Amygdala (tissue), 56 donors: ENCODE measurements at regions not wholly inside any gene's neighbourhood (a gene's known extent, or its start where the extent isn't known, plus 50 kb on each side); places are given as distances from the start of the nearest gene placed in this dataset.

Experiments used
- DNase-seq, 56 donors: peaks; one replicate each; lab custom pipeline; 2025; lab: John Stamatoyannopoulos, UW

GRCh38 chr12:90174198-90174510 lies 465.5 kb upstream of the ATP2B1 start:
- peak in 2 of 56 donors; percentile 5 to 16 for DNase-seq

- DNase-seq, result no peak
Measured at GRCh38 chr12:90173499-90174197, 465.0 kb upstream of the ATP2B1 start.

GRCh38 chr12:90172524-90172923 lies 463.9 kb upstream of the ATP2B1 start:
- DNase-seq, result no peak

- DNase-seq, result no peak
Measured at GRCh38 chr12:90170740-90171139, 462.1 kb upstream of the ATP2B1 start.

- DNase-seq, result no peak
Measured at GRCh38 chr12:90167518-90168208, 459.0 kb upstream of the ATP2B1 start.

- no peak for DNase-seq
Measured at GRCh38 chr12:90166671-90167070, 458.0 kb upstream of the ATP2B1 start.

GRCh38 chr12:90166012-90166411 lies 457.4 kb upstream of the ATP2B1 start:
- peak in 1 of 56 donors; percentile 16 for DNase-seq

GRCh38 chr12:90163975-90164374 lies 455.3 kb upstream of the ATP2B1 start:
- DNase-seq, result no peak

- no peak for DNase-seq
Measured at GRCh38 chr12:90153827-90154226, 445.2 kb upstream of the ATP2B1 start.

GRCh38 chr12:90152897-90153624 lies 444.4 kb upstream of the ATP2B1 start:
- no peak for DNase-seq

GRCh38 chr12:90151491-90152015 lies 442.9 kb upstream of the ATP2B1 start:
- DNase-seq, result peak in 1 of 56 donors; percentile 7

- no peak for DNase-seq
Measured at GRCh38 chr12:90149453-90149852, 440.8 kb upstream of the ATP2B1 start.

GRCh38 chr12:90129366-90130030 lies 420.9 kb upstream of the ATP2B1 start:
- DNase-seq, result no peak

- peak in 7 of 56 donors; percentile 1 to 37 (median 6) for DNase-seq
Measured at GRCh38 chr12:90128526-90128925, 419.9 kb upstream of the ATP2B1 start.

- no peak for DNase-seq
Measured at GRCh38 chr12:90126125-90126524, 417.5 kb upstream of the ATP2B1 start.

GRCh38 chr12:90124914-90125313 lies 416.3 kb upstream of the ATP2B1 start:
- no peak for DNase-seq

GRCh38 chr12:90124289-90124688 lies 415.7 kb upstream of the ATP2B1 start:
- no peak for DNase-seq

- DNase-seq, result peak in 1 of 56 donors; percentile 0
Measured at GRCh38 chr12:90122681-90123080, 414.0 kb upstream of the ATP2B1 start.

GRCh38 chr12:90120627-90121026 lies 412.0 kb upstream of the ATP2B1 start:
- no peak for DNase-seq

GRCh38 chr12:90112666-90113065 lies 404.0 kb upstream of the ATP2B1 start:
- DNase-seq, result peak in 2 of 56 donors; percentile 5 to 54
